Spleen (tissue), 7 donors: ENCODE measurements at regions not wholly inside any gene's neighbourhood (a gene's known extent, or its start where the extent isn't known, plus 50 kb on each side); places are given as distances from the start of the nearest gene placed in this dataset.

Experiments used
- POLR2A ChIP-seq, 3 donors: fragments of 450-650 bp; IDR thresholded peaks; one replicate each; pipeline ENCODE4 v1.5.1; 2017; ENCODE audit warnings: antibody characterized with exemption in 3 of 3, mild to moderate bottlenecking in 1 of 3
- POLR2AphosphoS5 ChIP-seq, 3 donors: sonication (generic); formaldehyde crosslinking; IDR thresholded peaks; one replicate each; pipeline ENCODE4 v1.5.1; 2017; ENCODE audit warnings: antibody characterized with exemption in 3 of 3
- TF ChIP-seq, protein P1 (sequence below), 11 experiments: fragments of 200-600 bp in 7 of 11; fragments of 450-650 bp in 4 of 11; sonication (generic) in 4 of 11; IDR thresholded peaks in 8 of 11; conservative IDR thresholded peaks in 3 of 11; 1 replicate in 7 of 11; 2 replicates in 4 of 11; pipeline versions ENCODE4 v1.4.0 to v1.8.0; 2016 to 2021; ENCODE audit warnings: antibody characterized with exemption in 11 of 11, inconsistent platforms in 4 of 11, mild to moderate bottlenecking in 1 of 11
- donor health status: DM: no; HTN: no; CAD: no; lungs with moderate emphysema.
- donor health status: DM: no; HTN: no; CAD: no.
- donor health status: DM: no; HTN: no; CAD: no.

DNA sequence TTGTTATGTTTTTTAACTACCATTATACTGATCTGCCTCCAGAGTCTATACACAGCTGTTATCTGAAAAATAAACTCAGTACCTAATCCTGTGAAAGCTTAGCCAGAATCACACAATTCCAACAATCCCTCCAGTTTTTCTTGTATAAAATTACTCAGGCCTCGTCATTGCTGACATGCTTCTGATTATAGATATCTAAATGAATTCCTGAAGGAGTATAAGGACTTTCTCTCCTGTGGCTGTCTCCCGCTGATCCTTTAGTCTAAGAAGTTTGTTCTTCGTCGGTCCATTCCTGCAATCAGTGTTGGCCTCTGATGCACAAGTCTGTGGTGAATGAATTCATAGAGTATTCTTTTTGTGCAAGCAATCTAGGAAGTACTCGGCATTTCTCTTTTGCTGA is 288.9 kb upstream of the SEMA3C start:
- TF ChIP-seq, protein P1, sequence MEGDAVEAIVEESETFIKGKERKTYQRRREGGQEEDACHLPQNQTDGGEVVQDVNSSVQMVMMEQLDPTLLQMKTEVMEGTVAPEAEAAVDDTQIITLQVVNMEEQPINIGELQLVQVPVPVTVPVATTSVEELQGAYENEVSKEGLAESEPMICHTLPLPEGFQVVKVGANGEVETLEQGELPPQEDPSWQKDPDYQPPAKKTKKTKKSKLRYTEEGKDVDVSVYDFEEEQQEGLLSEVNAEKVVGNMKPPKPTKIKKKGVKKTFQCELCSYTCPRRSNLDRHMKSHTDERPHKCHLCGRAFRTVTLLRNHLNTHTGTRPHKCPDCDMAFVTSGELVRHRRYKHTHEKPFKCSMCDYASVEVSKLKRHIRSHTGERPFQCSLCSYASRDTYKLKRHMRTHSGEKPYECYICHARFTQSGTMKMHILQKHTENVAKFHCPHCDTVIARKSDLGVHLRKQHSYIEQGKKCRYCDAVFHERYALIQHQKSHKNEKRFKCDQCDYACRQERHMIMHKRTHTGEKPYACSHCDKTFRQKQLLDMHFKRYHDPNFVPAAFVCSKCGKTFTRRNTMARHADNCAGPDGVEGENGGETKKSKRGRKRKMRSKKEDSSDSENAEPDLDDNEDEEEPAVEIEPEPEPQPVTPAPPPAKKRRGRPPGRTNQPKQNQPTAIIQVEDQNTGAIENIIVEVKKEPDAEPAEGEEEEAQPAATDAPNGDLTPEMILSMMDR (IDR thresholded peaks at IDR 0.05 in 8 of 11, conservative IDR thresholded peaks at IDR 0.05 in 3 of 11): no peak
- TF ChIP-seq POLR2A (IDR thresholded peaks at IDR 0.05): no peak
- TF ChIP-seq POLR2AphosphoS5 (IDR thresholded peaks at IDR 0.05): no peak
